ENCODE measurements at regions not wholly inside any gene's neighbourhood (a gene's known extent, or its start where the extent isn't known, plus 50 kb on each side); places are given as distances from the start of the nearest gene placed in this dataset.

- TF ChIP-seq, protein P1, sequence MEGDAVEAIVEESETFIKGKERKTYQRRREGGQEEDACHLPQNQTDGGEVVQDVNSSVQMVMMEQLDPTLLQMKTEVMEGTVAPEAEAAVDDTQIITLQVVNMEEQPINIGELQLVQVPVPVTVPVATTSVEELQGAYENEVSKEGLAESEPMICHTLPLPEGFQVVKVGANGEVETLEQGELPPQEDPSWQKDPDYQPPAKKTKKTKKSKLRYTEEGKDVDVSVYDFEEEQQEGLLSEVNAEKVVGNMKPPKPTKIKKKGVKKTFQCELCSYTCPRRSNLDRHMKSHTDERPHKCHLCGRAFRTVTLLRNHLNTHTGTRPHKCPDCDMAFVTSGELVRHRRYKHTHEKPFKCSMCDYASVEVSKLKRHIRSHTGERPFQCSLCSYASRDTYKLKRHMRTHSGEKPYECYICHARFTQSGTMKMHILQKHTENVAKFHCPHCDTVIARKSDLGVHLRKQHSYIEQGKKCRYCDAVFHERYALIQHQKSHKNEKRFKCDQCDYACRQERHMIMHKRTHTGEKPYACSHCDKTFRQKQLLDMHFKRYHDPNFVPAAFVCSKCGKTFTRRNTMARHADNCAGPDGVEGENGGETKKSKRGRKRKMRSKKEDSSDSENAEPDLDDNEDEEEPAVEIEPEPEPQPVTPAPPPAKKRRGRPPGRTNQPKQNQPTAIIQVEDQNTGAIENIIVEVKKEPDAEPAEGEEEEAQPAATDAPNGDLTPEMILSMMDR (conservative IDR thresholded peaks at IDR 0.05; ENCODE audit: low read depth, low read length): no peak
- TF ChIP-seq EZH2 (IDR thresholded peaks at IDR 0.05; ENCODE audit: borderline replicate concordance, low read depth, low read length, poor library complexity, severe bottlenecking): no peak
Measured at GRCh38 chr4:104575278-104575677, 80.6 kb upstream of the CXXC4 start.
